GM12891 (cell line): ENCODE measurements at regions not wholly inside any gene's neighbourhood (a gene's known extent, or its start where the extent isn't known, plus 50 kb on each side); places are given as distances from the start of the nearest gene placed in this dataset.

Experiments used
- PAX5 ChIP-seq: IDR thresholded peaks from 2 replicates; pipeline ENCODE4 v1.6.1; 2011; ENCODE audit warnings: low read length, moderate library complexity, mild to moderate bottlenecking; ENCODE audit not compliant: insufficient read depth, severe bottlenecking
- POLR2A ChIP-seq: IDR thresholded peaks from 2 replicates; pipeline ENCODE4 v1.6.1; 2011; ENCODE audit warnings: low read depth, low read length, control low read depth
- POLR2AphosphoS5 ChIP-seq: IDR thresholded peaks from 2 replicates; pipeline ENCODE4 v1.6.1; 2011; ENCODE audit warnings: low read depth, low read length, control low read depth
- POU2F2 ChIP-seq: IDR thresholded peaks from 2 replicates; pipeline ENCODE4 v1.6.1; 2011; ENCODE audit warnings: low read depth, mild to moderate bottlenecking, control low read depth, low read length, moderate library complexity
- SPI1 ChIP-seq: IDR thresholded peaks from 2 replicates; pipeline ENCODE4 v1.6.1; 2011; ENCODE audit warnings: low read depth, low read length, control low read depth
- TAF1 ChIP-seq: IDR thresholded peaks from 2 replicates; pipeline ENCODE4 v1.6.1; 2011; ENCODE audit warnings: low read depth, low read length, control low read depth

GRCh38 chr3:80187981-80188380 lies 420.2 kb upstream of the ROBO1 start:
- TF ChIP-seq POLR2AphosphoS5 (no peak), POLR2A (no peak), TAF1 (no peak), SPI1 (no peak), POU2F2 (no peak), PAX5 (no peak)
